ENCODE measurements at regions not wholly inside any gene's neighbourhood (a gene's known extent, or its start where the extent isn't known, plus 50 kb on each side); places are given as distances from the start of the nearest gene placed in this dataset.

DNA sequence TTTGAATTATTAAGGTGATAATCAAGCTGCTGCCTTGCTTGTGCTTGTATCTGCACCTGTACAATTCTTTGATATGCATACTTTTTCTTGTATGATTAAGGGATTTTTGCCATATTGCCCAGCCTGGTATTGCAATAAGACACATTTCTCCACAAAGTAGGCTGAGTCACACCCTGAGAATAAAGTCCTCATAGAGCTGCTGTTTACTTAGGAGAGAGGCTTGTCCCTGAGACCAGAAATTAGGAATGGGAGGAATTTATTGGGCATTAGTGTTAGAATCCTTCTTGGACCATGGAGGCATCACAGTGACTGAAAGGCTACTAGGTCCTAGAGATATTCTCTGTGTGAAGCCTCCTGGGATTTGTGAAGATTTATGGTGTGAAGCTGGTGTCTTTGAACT, 506.8 kb upstream of the FBXO33 start:
- no peak for DNase-seq

GRCh38 chr14:39912192-39913100, 480.2 kb upstream of the FBXO33 start:
- no peak for DNase-seq

DNA sequence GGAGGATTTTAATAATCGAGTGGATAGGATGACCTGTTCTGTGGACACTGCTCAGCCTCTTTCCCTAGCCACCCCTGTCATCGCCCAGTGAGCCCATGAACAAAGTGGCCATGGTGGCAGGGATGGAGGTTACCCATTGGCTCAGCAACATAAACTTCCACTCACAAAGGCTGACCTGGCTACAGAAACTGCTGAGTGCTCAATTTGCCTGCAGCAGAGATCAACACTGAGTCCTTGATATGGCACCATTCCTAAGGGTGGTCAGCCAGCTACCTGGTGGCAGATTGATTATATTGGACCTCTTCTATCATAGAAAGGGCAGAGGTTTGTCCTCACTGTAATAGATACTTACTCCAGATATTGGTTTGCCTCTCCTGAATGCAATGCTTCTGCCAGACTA, 465.4 kb upstream of the FBXO33 start:
- no peak for DNase-seq

- no peak for DNase-seq
These were observed 457.8 kb upstream of the FBXO33 start for GRCh38 chr14:39890026-39890425.

DNA sequence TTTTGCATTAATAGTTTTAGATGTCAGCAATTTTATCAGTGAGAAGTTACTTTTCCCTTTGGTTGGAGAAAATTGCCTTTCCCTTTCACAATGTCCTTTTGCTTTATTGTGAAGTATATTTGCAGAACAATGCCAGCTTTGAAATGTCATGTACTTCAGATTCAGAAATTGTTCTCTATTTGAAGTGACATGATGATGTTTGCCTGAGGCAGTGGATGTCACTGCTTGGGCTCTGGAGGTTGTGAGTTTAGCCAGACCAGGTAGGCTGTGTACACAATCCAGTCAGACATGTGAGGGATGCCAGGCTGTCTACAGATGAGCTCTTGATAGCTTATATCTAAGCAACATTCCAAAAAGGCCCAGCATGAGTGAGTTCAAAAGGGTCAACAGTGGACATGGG, 451.9 kb upstream of the FBXO33 start:
- DNase-seq = no peak

GRCh38 chr14:39880965-39881364, 448.7 kb upstream of the FBXO33 start:
- no peak for DNase-seq

DNA sequence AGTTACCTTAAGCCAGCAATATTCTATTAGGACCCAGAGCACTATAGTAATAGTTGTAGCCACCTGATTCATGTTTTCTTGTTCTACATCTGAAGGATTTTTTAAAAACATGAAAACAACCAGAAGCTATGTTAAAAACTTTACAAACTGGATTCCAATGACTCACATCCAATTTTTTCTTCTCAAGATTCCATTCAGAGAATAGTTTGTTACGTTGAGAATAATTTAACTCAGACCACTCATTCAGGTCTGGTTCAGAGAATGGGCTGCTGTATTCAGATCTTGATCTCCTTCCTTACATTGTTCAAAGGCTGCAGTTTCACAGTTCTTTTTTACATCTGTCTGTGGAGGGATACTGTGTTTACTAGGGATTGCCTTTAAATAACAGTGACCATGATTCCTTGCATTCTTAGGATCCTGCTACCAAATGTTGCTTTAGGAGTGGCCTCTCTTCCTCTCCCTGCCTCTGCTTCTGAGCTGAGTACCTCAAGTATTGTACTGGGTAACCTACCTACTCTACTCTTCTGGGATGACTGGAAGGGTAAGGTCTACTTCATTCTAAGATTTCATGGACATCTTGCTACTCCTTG, 448.0 kb upstream of the FBXO33 start:
- DNase-seq = no peak

DNA sequence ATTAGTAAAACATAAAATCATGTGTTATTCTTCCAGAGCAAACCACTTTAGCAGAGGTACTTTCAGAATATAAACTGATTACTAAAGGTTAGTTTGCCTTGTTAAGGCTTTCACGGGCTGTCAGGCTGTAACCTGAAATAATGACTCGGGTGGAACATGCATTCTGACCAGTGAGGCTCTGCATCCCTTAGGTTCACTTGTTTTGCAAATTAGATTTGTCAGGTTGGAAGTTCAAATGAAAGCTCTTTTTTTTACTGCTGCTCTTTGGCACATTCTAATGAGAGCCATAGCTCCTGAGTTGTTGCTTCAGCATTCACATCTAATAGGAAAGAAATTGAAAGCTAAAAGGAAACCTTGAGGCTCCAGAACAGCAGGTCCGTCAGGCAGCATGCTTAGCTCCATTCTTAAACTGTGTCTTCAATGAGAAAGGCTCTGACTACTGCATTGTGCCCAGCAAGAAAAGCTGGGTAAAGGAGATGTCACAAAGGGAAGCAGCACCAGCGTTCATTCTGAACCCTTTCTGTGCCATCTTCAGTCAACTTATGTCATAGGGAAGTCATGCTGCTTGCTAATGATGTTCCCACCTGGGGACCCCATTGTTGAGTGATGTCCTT, 445.5 kb upstream of the FBXO33 start:
- no peak for DNase-seq

GRCh38 chr14:39876916-39877315, 444.7 kb upstream of the FBXO33 start:
- DNase-seq = no peak

GRCh38 chr14:39875028-39875427, 442.8 kb upstream of the FBXO33 start:
- DNase-seq = no peak

- DNase-seq = no peak
These were observed 441.6 kb upstream of the FBXO33 start for GRCh38 chr14:39873791-39874190.

- no peak for DNase-seq
These were observed 436.7 kb upstream of the FBXO33 start for GRCh38 chr14:39868949-39869348.

- DNase-seq = no peak
These were observed 436.0 kb upstream of the FBXO33 start for GRCh38 chr14:39868251-39868650.

DNA sequence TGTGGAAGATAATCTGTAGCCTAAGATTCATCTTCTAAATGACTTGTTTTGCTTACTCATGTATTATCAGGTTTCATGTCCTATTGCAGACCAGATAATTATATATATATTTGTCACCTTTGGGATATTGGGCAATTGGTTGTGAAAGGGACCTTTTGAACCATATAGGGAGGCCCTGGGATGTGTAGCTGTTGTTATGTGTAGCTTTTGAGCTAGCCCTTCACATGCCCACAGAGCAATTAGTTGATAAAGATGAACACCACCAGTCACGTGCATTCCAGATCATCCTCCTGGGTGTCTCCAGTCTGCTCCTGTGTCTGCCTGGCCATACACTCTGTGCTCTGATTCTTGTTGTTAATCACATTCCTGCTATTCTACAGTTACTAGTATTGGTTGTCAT, 431.2 kb upstream of the FBXO33 start:
- DNase-seq = no peak

- no peak for DNase-seq
These were observed 429.5 kb upstream of the FBXO33 start for GRCh38 chr14:39861696-39862095.

- no peak for DNase-seq
These were observed 429.0 kb upstream of the FBXO33 start for GRCh38 chr14:39861229-39861600.

DNA sequence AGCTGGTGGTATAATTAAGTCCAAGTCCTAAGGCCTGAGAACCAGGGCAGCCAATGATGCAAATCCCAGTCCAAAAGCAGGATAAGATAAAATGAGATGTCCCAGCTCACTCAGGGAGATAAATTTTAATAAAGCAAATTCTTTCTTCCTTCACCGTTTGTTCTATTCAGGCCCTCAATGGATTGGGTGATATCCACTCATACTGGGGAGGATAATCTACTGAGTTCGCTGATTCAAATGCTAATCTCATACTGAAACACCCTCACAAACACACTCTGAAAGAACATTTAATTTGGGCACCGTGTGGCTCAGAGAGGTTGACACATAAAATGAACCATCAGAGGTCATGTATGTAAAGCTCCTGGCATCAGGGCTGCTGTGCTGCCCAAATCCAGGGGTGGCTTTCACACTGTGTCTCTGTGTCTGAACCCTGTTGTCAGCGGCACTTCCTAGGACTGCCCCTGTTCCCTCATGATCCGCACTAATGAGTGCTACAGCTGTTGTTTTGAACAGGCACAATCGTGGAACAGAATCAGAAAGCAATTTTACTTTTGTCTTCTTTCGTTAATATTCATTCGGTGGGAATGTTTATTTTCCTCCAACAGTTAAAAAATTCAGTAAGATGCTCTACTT, 428.5 kb upstream of the FBXO33 start:
- no peak for DNase-seq

DNA sequence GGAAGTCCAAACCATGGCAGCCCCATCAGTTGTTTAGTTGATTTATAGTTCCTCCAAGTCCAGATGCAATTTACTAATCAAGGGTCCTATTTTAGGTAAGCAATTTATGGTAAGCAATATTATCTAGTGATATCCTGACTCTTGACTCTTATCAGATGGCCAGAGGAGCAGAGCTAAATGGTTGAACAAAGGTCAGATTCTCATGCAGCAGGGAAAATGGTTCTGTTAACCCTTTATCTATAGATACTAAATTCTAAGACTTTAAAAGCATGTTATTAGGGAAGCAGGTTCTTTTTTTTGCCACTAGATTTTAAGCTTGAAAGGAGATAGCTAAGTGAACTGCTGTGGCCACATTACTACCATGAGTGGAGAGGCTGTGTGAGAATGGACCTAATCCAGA, 427.1 kb upstream of the FBXO33 start:
- no peak for DNase-seq

DNA sequence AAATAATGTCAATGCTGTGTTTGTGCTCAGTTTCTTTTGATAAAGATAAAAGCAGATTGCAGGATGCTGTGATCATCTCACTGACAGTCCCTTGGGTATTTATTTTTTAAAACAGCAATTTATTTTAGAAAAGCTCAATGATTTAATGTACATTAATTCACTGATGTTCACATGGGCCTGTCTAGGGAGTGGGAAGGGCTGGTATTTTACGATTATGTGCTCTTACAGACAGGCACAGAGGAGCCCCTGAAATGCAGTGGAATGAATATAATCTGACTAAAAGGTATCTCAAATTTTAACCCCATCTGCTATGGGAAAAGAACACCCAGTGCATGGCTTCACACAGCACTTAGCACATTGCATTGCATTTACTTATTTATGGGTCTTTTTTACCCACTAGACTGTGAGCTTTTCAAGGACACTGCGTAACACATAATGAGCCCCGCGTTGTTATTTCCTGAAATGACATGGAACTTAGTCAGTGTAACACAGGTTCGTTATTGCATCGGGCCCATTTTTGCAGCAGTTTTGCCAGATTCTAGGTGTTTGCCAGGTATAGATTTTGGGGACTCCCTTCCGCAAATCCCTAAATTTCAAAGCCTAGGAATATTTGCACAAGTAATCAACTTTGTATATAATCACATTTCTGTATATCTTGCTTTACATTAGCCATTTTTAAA, 425.3 kb upstream of the FBXO33 start:
- DNase-seq = no peak

GRCh38 chr14:39853441-39853840, 421.2 kb upstream of the FBXO33 start:
- DNase-seq = no peak

DNA sequence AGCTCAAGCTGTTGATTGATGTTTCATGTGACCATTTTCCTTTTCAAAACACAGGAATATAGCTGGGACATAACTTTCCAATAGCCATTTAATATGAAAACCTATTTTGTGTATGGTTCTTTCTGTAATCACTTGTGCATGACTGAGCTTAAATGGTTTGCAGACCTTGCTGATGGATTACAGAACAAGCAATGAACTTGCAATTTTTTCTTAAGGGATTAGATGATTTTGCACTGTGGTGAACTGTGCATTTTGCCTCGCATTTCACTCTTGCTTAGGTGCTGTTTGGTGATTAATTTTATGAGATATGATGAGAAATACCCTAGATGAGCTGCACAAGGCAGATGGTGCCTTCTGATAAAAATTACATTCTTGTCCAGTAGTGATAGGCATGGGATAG, 419.0 kb upstream of the FBXO33 start:
- no peak for DNase-seq

DNA sequence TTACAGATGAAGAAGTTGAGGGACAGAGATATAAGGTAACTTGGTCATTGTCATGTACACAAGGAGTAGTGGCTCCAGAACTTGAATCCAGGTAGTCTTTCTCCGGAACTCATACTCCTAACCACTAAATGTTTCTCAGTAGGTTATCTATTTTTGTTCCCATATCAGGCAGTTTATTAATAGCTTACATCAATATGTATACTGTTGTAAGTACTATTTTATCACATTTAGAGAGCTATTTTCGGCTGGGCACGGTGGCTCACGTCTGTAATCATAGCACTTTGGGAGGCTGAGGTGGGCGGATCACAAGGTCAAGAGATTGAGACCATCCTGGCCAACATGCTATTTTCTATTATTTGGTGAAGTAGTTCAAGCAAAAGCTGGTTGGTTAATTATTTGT, 415.6 kb upstream of the FBXO33 start:
- no peak for DNase-seq

- DNase-seq = no peak
These were observed 415.0 kb upstream of the FBXO33 start for GRCh38 chr14:39847194-39847593.

Data from NCI-H524 treated with DMSO at 0.1 percent for 48 hours (cell line).